ENCODE measurements at regions not wholly inside any gene's neighbourhood (a gene's known extent, or its start where the extent isn't known, plus 50 kb on each side); places are given as distances from the start of the nearest gene placed in this dataset.

DNA sequence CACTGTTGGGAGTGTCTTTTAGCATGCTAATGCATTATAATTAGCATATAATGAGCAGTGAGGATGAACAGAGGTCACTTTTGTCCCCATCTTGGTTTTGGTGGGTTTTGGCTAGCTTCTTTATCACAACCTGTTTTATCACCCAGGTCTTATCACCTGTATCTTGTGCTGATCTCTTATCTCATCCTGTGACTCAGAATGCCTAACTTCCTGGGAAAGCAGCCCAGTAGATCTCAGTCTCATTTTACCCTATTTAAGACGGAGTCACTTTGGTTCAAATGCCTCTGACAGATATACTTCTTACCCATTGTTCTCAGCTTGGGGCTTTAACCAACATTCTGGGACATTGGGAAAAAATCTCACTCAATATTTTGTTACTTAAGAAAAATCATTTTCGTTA, 348.7 kb downstream of the PBX1 start:
- TF ChIP-seq POLR2AphosphoS5 (IDR thresholded peaks at IDR 0.05; ENCODE audit: insufficient read depth in 1 of 2, low read depth in 1 of 2) = no peak
- TF ChIP-seq, protein P1, sequence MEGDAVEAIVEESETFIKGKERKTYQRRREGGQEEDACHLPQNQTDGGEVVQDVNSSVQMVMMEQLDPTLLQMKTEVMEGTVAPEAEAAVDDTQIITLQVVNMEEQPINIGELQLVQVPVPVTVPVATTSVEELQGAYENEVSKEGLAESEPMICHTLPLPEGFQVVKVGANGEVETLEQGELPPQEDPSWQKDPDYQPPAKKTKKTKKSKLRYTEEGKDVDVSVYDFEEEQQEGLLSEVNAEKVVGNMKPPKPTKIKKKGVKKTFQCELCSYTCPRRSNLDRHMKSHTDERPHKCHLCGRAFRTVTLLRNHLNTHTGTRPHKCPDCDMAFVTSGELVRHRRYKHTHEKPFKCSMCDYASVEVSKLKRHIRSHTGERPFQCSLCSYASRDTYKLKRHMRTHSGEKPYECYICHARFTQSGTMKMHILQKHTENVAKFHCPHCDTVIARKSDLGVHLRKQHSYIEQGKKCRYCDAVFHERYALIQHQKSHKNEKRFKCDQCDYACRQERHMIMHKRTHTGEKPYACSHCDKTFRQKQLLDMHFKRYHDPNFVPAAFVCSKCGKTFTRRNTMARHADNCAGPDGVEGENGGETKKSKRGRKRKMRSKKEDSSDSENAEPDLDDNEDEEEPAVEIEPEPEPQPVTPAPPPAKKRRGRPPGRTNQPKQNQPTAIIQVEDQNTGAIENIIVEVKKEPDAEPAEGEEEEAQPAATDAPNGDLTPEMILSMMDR (IDR thresholded peaks at IDR 0.05) = no peak
